HCT116 (cell line): ENCODE measurements at regions not wholly inside any gene's neighbourhood (a gene's known extent, or its start where the extent isn't known, plus 50 kb on each side); places are given as distances from the start of the nearest gene placed in this dataset.

Experiments
- EZH2 ChIP-seq: fragments of 200-600 bp; sonication (generic); IDR thresholded peaks from 2 replicates; pipeline ENCODE4 v1.6.1; 2017; ENCODE audit warnings: antibody characterized with exemption, mixed run types
- POLR2A ChIP-seq: IDR thresholded peaks from 2 replicates; pipeline ENCODE4 v1.7.0; 2011; ENCODE audit warnings: borderline replicate concordance; ENCODE audit not compliant: insufficient read depth, insufficient read length; ENCODE audit errors: extremely low read depth
- POLR2AphosphoS5 ChIP-seq: IDR thresholded peaks from 2 replicates; pipeline ENCODE4 v1.6.1; 2011; ENCODE audit warnings: mild to moderate bottlenecking, low read depth, low read length, moderate library complexity
- TF ChIP-seq, protein P1 (sequence below), 3 experiments: fragments of 200-600 bp in 1 of 3; sonication (generic) in 1 of 3; IDR thresholded peaks in 2 of 3; conservative IDR thresholded peaks in 1 of 3; 2 replicates each; pipeline ENCODE4 v1.5.1; 2012 to 2017; ENCODE audit warnings: low read depth in 2 of 3, low read length in 2 of 3, antibody characterized with exemption in 1 of 3, borderline replicate concordance in 1 of 3, control low read depth in 1 of 3, mild to moderate bottlenecking in 1 of 3, mixed read lengths in 1 of 3, mixed run types in 1 of 3, moderate library complexity in 1 of 3; ENCODE audit not compliant: insufficient read depth in 1 of 3

DNA sequence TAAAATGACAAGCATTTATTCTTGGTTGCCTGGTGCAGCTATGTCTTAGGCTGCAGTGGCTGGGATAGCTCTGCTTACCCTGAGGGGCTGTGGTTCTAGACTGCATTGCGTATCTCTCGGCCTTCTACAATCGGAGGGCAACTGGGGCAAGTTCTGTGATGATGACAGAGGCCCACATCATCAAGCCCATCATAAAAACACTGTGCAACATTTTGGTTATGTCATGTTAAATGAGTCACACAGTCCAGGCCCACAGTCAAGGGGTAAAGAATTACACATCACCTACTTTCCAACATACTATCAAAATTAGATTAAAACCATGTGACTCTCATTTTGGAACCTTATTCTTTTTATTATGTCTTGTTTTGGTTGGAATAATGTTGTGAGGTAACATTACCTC is 120.2 kb upstream of the GUCY1A1 start:
- TF ChIP-seq EZH2 (no peak), POLR2AphosphoS5 (no peak), POLR2A (no peak)
- TF ChIP-seq, protein P1, sequence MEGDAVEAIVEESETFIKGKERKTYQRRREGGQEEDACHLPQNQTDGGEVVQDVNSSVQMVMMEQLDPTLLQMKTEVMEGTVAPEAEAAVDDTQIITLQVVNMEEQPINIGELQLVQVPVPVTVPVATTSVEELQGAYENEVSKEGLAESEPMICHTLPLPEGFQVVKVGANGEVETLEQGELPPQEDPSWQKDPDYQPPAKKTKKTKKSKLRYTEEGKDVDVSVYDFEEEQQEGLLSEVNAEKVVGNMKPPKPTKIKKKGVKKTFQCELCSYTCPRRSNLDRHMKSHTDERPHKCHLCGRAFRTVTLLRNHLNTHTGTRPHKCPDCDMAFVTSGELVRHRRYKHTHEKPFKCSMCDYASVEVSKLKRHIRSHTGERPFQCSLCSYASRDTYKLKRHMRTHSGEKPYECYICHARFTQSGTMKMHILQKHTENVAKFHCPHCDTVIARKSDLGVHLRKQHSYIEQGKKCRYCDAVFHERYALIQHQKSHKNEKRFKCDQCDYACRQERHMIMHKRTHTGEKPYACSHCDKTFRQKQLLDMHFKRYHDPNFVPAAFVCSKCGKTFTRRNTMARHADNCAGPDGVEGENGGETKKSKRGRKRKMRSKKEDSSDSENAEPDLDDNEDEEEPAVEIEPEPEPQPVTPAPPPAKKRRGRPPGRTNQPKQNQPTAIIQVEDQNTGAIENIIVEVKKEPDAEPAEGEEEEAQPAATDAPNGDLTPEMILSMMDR (IDR thresholded peaks at IDR 0.05 in 2 of 3, conservative IDR thresholded peaks at IDR 0.05 in 1 of 3; ENCODE audit: borderline replicate concordance in 1 of 3, insufficient read depth in 1 of 3, low read depth in 2 of 3, low read length in 2 of 3) = no peak
